ENCODE measurements at regions not wholly inside any gene's neighbourhood (a gene's known extent, or its start where the extent isn't known, plus 50 kb on each side); places are given as distances from the start of the nearest gene placed in this dataset.

- intact Hi-C loops (cut with DNase I; ENCODE audit: low total_unique reads) (no loop called here), in situ Hi-C loops (cut with MboI; ENCODE audit: low pct_ligation_motif_present in 1 of 4, low pct_unique_long_range_greater_than_20kb in 1 of 4, low sequenced_read_pairs in 3 of 4) (no loop called here)
- TF ChIP-seq CTCF (IDR thresholded peaks at IDR 0.05) (no peak), EP300 (IDR thresholded peaks at IDR 0.05; ENCODE audit: low read depth) (no peak), POLR2A (IDR thresholded peaks at IDR 0.05) (no peak), POLR2AphosphoS5 (IDR thresholded peaks at IDR 0.05) (no peak)
Measured at GRCh38 chr20:41894255-41894963, 276.2 kb upstream of the CHD6 start.

GRCh38 chr20:41892031-41892430 is 273.9 kb upstream of the CHD6 start:
- DNase-seq = no peak
- H3K4me3 ChIP-seq = no peak overlapping the region
- H3K36me3 ChIP-seq = no peaks in the 10 kb centered on the region
- no peaks in the 10 kb centered on the region for H3K4me1 ChIP-seq
- 80 to 82% methylated on average over 4 to 5 of the region's 5 CpGs for WGBS, 2 donors (ENCODE audit: low coverage in 1 of 2)
- in situ Hi-C loops (cut with MboI; ENCODE audit: low pct_ligation_motif_present in 1 of 4, low pct_unique_long_range_greater_than_20kb in 1 of 4, low sequenced_read_pairs in 3 of 4) = no loop called here
- no peak overlapping the region for H3K27ac ChIP-seq
- no peak for TF ChIP-seq POLR2A (IDR thresholded peaks at IDR 0.05)
- no peak for TF ChIP-seq EP300 (IDR thresholded peaks at IDR 0.05; ENCODE audit: low read depth)
- no peak for TF ChIP-seq POLR2AphosphoS5 (IDR thresholded peaks at IDR 0.05)
- no peak for TF ChIP-seq CTCF (IDR thresholded peaks at IDR 0.05)
- H3K9me3 ChIP-seq = no peaks in the 10 kb centered on the region
- intact Hi-C loops (cut with DNase I; ENCODE audit: low total_unique reads) = no loop called here
- H3K27me3 ChIP-seq = no peaks in the 10 kb centered on the region

More at GRCh38 chr20:41894255-41894963, 276.2 kb upstream of the CHD6 start:
- Histone ChIP-seq H3K36me3 (no peaks in the 10 kb centered on the region), H3K27me3 (no peaks in the 10 kb centered on the region), H3K4me3 (no peak overlapping the region), H3K27ac (no peak overlapping the region), H3K4me1 (no peaks in the 10 kb centered on the region), H3K9me3 (no peaks in the 10 kb centered on the region)
- DNase-seq = no peak
- 85 to 96% methylated on average over 5 to 10 of the region's 10 CpGs for WGBS, 2 donors (ENCODE audit: low coverage in 1 of 2)

GRCh38 chr20:41889844-41890224 is 271.7 kb upstream of the CHD6 start:
- TF ChIP-seq POLR2A (IDR thresholded peaks at IDR 0.05) = no peak
- no peak for TF ChIP-seq POLR2AphosphoS5 (IDR thresholded peaks at IDR 0.05)
- no peak for TF ChIP-seq CTCF (IDR thresholded peaks at IDR 0.05)
- no peak for TF ChIP-seq EP300 (IDR thresholded peaks at IDR 0.05; ENCODE audit: low read depth)
- in situ Hi-C loops (cut with MboI; ENCODE audit: low pct_ligation_motif_present in 1 of 4, low pct_unique_long_range_greater_than_20kb in 1 of 4, low sequenced_read_pairs in 3 of 4) = no loop called here
- DNase-seq = no peak

GRCh38 chr20:41889126-41889843 is 271.1 kb upstream of the CHD6 start:
- no peaks in the 10 kb centered on the region for H3K4me1 ChIP-seq
- H3K9me3 ChIP-seq = no peaks in the 10 kb centered on the region
- H3K4me3 ChIP-seq = no peak overlapping the region
- no peaks in the 10 kb centered on the region for H3K36me3 ChIP-seq
- intact Hi-C loops (cut with DNase I; ENCODE audit: low total_unique reads) = no loop called here
- no peak for TF ChIP-seq EP300 (IDR thresholded peaks at IDR 0.05; ENCODE audit: low read depth)
- TF ChIP-seq CTCF (IDR thresholded peaks at IDR 0.05) = no peak
- TF ChIP-seq POLR2AphosphoS5 (IDR thresholded peaks at IDR 0.05) = no peak
- TF ChIP-seq POLR2A (IDR thresholded peaks at IDR 0.05) = no peak
- no peak for DNase-seq
- 64 to 75% methylated on average over 1 to 3 of the region's 3 CpGs for WGBS, 2 donors (ENCODE audit: low coverage in 1 of 2)
- in situ Hi-C loops (cut with MboI; ENCODE audit: low pct_ligation_motif_present in 1 of 4, low pct_unique_long_range_greater_than_20kb in 1 of 4, low sequenced_read_pairs in 3 of 4) = no loop called here
- no peak overlapping the region for H3K27ac ChIP-seq
- H3K27me3 ChIP-seq = no peaks in the 10 kb centered on the region

More at GRCh38 chr20:41889844-41890224, 271.7 kb upstream of the CHD6 start:
- Histone ChIP-seq H3K27me3 (no peaks in the 10 kb centered on the region), H3K9me3 (no peaks in the 10 kb centered on the region), H3K27ac (no peak overlapping the region), H3K4me3 (no peak overlapping the region), H3K4me1 (no peaks in the 10 kb centered on the region), H3K36me3 (no peaks in the 10 kb centered on the region)
- WGBS, 2 donors (ENCODE audit: low coverage in 1 of 2) = 36% methylated on average over 4 of the region's 4 CpGs; no CpG with 5 or more reads in 1 of the 2 donors
- intact Hi-C loops (cut with DNase I; ENCODE audit: low total_unique reads) = no loop called here
